Neural crest cell (in vitro differentiated cells): ENCODE measurements at regions not wholly inside any gene's neighbourhood (a gene's known extent, or its start where the extent isn't known, plus 50 kb on each side); places are given as distances from the start of the nearest gene placed in this dataset.

Experiments used
- DNase-seq: peaks from one replicate; pipeline ENCODE4 v3.0.0; 2021; ENCODE audit warnings: low read depth, mixed read lengths, low spot score
- H3K27ac Mint-ChIP-seq: one replicate; pipeline ENCODE4 v1.8.0; 2021; ENCODE audit warnings: mild to moderate bottlenecking, mixed read lengths; ENCODE audit not compliant: unreplicated experiment
- H3K27me3 Mint-ChIP-seq: 2 replicates; pipeline ENCODE4 v1.8.0; 2021; ENCODE audit warnings: low read depth, mild to moderate bottlenecking, mixed read lengths
- H3K36me3 Mint-ChIP-seq: 2 replicates; pipeline ENCODE4 v1.8.0; 2021; ENCODE audit warnings: low read depth, mild to moderate bottlenecking, mixed read lengths
- H3K4me1 Mint-ChIP-seq: 2 replicates; pipeline ENCODE4 v1.8.0; 2021; ENCODE audit warnings: mixed read lengths
- H3K4me3 Mint-ChIP-seq: one replicate; pipeline ENCODE4 v1.8.0; 2021; ENCODE audit warnings: mild to moderate bottlenecking, mixed read lengths
- H3K9me3 Mint-ChIP-seq: 2 replicates; pipeline ENCODE4 v1.8.0; 2021; ENCODE audit warnings: mixed read lengths
- CTCF ChIP-seq: fragments of 200-600 bp; sonication (generic); conservative IDR thresholded peaks from 2 replicates; pipeline ENCODE4 v1.5.0; 2021; ENCODE audit warnings: antibody characterized with exemption, mild to moderate bottlenecking

- H3K27me3 Mint-ChIP-seq, result no peaks in the 10 kb centered on the region
- no peaks in the 10 kb centered on the region for H3K36me3 Mint-ChIP-seq
- no peak for TF ChIP-seq CTCF
- H3K9me3 Mint-ChIP-seq, result peaks cover 3% of the 10 kb centered on the region
- no peak for DNase-seq
- H3K4me3 Mint-ChIP-seq, result no peak overlapping the region
- no peak overlapping the region for H3K27ac Mint-ChIP-seq
- no peaks in the 10 kb centered on the region for H3K4me1 Mint-ChIP-seq
These were observed 674.5 kb downstream of the CETN3 start for GRCh38 chr5:89735082-89735481.

- no peaks in the 10 kb centered on the region for H3K27me3 Mint-ChIP-seq
- H3K36me3 Mint-ChIP-seq, result no peaks in the 10 kb centered on the region
- H3K9me3 Mint-ChIP-seq, result peaks cover 2% of the 10 kb centered on the region
- no peaks in the 10 kb centered on the region for H3K4me1 Mint-ChIP-seq
- DNase-seq, result no peak
- H3K4me3 Mint-ChIP-seq, result no peak overlapping the region
- TF ChIP-seq CTCF, result no peak
- no peak overlapping the region for H3K27ac Mint-ChIP-seq
These were observed 675.8 kb downstream of the CETN3 start for GRCh38 chr5:89733772-89734171.

- no peak overlapping the region for H3K27ac Mint-ChIP-seq
- TF ChIP-seq CTCF, result no peak
- H3K27me3 Mint-ChIP-seq, result no peaks in the 10 kb centered on the region
- no peaks in the 10 kb centered on the region for H3K9me3 Mint-ChIP-seq
- no peaks in the 10 kb centered on the region for H3K4me1 Mint-ChIP-seq
- no peak overlapping the region for H3K4me3 Mint-ChIP-seq
- no peaks in the 10 kb centered on the region for H3K36me3 Mint-ChIP-seq
- DNase-seq, result no peak
These were observed 679.8 kb downstream of the CETN3 start for GRCh38 chr5:89729623-89730301.

GRCh38 chr5:89728750-89729149 lies 680.8 kb downstream of the CETN3 start:
- no peak overlapping the region for H3K4me3 Mint-ChIP-seq
- H3K27ac Mint-ChIP-seq, result no peak overlapping the region
- H3K27me3 Mint-ChIP-seq, result no peaks in the 10 kb centered on the region
- DNase-seq, result no peak
- TF ChIP-seq CTCF, result no peak
- H3K9me3 Mint-ChIP-seq, result no peaks in the 10 kb centered on the region
- no peaks in the 10 kb centered on the region for H3K36me3 Mint-ChIP-seq
- no peaks in the 10 kb centered on the region for H3K4me1 Mint-ChIP-seq

GRCh38 chr5:89728134-89728533 lies 681.4 kb downstream of the CETN3 start:
- no peak for TF ChIP-seq CTCF
- no peaks in the 10 kb centered on the region for H3K4me1 Mint-ChIP-seq
- H3K27ac Mint-ChIP-seq, result no peak overlapping the region
- H3K27me3 Mint-ChIP-seq, result no peaks in the 10 kb centered on the region
- no peaks in the 10 kb centered on the region for H3K9me3 Mint-ChIP-seq
- H3K4me3 Mint-ChIP-seq, result no peak overlapping the region
- no peaks in the 10 kb centered on the region for H3K36me3 Mint-ChIP-seq
- no peak for DNase-seq
